Upper lobe of right lung (tissue), 1 donor: ENCODE measurements at regions not wholly inside any gene's neighbourhood (a gene's known extent, or its start where the extent isn't known, plus 50 kb on each side); places are given as distances from the start of the nearest gene placed in this dataset.

Source experiments
- ATAC-seq: fragments of 200-7000 bp; cut with Tn5 transposase; one replicate; pipeline ENCODE4 v1.9.1; 2020; ENCODE audit warnings: mild to moderate bottlenecking, moderate library complexity
- DNase-seq: peaks from one replicate; pipeline ENCODE4 v3.0.0-alpha.2; 2020
- H3K27ac ChIP-seq: fragments of 200-600 bp; one replicate; pipeline ENCODE4 v1.8.0; 2022
- H3K27me3 ChIP-seq: fragments of 200-600 bp; one replicate; pipeline ENCODE4 v1.8.0; 2022; ENCODE audit warnings: mild to moderate bottlenecking
- H3K36me3 ChIP-seq: fragments of 200-600 bp; one replicate; pipeline ENCODE4 v1.8.0; 2022
- H3K4me1 ChIP-seq: fragments of 200-600 bp; one replicate; pipeline ENCODE4 v1.8.0; 2022
- H3K4me3 ChIP-seq: fragments of 200-600 bp; one replicate; pipeline ENCODE4 v1.8.0; 2022; ENCODE audit warnings: mild to moderate bottlenecking
- H3K9me3 ChIP-seq: fragments of 200-600 bp; one replicate; pipeline ENCODE4 v1.8.0; 2022
- intact Hi-C: fragments of 100-400 bp; cut with DNase I; formaldehyde crosslinking; loops from one replicate; pipeline ENCODE4 v1.11.0; 2022
- TF ChIP-seq, protein P1 (sequence below): fragments of 200-600 bp; IDR thresholded peaks from one replicate; pipeline ENCODE4 v1.8.0; 2022; ENCODE audit warnings: antibody characterized with exemption
- donor health status: DM: no; HTN: yes; CAD: no; lungs with severe emphysema.

DNA sequence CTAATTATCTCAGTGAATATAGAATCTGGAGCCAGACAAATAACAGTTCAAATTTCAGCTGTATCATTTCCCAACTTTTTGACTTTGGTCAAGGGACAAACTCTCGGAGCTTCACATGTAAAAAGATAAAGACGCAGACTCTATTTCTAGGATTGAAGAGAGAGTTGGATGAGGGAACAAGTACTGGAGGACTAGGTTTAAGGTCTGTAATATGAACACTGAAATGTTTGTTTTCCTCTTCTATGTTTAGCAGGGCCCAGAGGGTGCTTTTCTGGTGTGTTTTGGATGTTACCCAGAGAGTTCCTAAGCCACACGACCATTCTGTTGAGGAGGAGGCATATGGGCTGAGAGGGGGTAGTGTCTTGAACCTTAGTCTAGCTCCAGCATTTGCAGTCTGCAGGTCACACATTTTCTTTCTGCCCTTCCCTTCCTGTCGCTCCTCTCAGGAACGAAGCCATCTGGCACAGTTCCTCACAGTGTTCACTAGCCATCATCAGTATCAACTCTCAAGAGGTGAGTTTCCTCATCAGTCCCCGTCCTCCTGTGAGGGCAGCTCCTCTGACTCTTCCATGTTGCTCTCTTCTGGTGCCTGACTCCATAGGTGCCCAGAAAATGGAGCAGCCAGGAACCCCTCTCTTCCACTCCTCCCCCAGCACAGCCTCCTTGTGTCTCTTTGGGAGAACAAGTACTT, 250.1 kb downstream of the SQOR start:
- H3K4me1 ChIP-seq = no peaks in the 10 kb centered on the region
- TF ChIP-seq, protein P1, sequence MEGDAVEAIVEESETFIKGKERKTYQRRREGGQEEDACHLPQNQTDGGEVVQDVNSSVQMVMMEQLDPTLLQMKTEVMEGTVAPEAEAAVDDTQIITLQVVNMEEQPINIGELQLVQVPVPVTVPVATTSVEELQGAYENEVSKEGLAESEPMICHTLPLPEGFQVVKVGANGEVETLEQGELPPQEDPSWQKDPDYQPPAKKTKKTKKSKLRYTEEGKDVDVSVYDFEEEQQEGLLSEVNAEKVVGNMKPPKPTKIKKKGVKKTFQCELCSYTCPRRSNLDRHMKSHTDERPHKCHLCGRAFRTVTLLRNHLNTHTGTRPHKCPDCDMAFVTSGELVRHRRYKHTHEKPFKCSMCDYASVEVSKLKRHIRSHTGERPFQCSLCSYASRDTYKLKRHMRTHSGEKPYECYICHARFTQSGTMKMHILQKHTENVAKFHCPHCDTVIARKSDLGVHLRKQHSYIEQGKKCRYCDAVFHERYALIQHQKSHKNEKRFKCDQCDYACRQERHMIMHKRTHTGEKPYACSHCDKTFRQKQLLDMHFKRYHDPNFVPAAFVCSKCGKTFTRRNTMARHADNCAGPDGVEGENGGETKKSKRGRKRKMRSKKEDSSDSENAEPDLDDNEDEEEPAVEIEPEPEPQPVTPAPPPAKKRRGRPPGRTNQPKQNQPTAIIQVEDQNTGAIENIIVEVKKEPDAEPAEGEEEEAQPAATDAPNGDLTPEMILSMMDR = no peak
- H3K4me3 ChIP-seq = no peak overlapping the region
- DNase-seq (no peak), ATAC-seq (peak; percentile 46)
- no peak overlapping the region for H3K27ac ChIP-seq
- intact Hi-C loops = no loop called here
- H3K9me3 ChIP-seq = no peaks in the 10 kb centered on the region
- no peaks in the 10 kb centered on the region for H3K27me3 ChIP-seq
- H3K36me3 ChIP-seq = no peaks in the 10 kb centered on the region

DNA sequence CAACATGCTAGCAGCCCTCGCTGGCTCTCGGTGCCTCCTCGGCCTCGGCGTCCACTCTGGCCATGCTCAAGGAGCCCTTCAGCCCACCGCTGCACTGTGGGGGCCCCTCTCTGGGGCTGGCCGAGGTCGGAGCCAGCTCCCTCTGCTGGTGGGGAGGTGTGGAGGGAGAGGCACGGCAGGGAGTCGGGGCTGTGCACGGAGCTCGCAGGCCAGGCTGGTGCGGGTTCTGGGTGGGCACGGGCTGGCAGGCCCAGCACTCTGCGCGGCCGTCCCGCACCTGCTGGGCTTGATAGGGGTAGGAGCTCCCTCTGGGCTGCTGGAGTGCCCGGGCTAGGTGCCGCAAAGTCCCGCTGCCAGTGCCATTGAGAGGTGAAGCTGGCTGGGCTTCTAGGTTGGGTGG, 251.0 kb downstream of the SQOR start:
- ATAC-seq = no peak
- TF ChIP-seq, protein P1 = no peak
- Histone ChIP-seq H3K9me3 (no peaks in the 10 kb centered on the region), H3K27ac (no peak overlapping the region), H3K4me3 (no peak overlapping the region), H3K27me3 (no peaks in the 10 kb centered on the region), H3K4me1 (no peaks in the 10 kb centered on the region), H3K36me3 (no peaks in the 10 kb centered on the region)
- intact Hi-C loops = no loop called here
- DNase-seq = no peak

GRCh38 chr15:45891766-45892165, 256.9 kb downstream of the SQOR start:
- DNase-seq (no peak), ATAC-seq (peak; percentile 70)
- TF ChIP-seq, protein P1 = no peak
- H3K4me1 ChIP-seq = no peaks in the 10 kb centered on the region
- intact Hi-C loops = no loop called here
- no peak overlapping the region for H3K4me3 ChIP-seq
- no peaks in the 10 kb centered on the region for H3K9me3 ChIP-seq
- H3K36me3 ChIP-seq = no peaks in the 10 kb centered on the region
- H3K27ac ChIP-seq = no peak overlapping the region
- H3K27me3 ChIP-seq = no peaks in the 10 kb centered on the region

DNA sequence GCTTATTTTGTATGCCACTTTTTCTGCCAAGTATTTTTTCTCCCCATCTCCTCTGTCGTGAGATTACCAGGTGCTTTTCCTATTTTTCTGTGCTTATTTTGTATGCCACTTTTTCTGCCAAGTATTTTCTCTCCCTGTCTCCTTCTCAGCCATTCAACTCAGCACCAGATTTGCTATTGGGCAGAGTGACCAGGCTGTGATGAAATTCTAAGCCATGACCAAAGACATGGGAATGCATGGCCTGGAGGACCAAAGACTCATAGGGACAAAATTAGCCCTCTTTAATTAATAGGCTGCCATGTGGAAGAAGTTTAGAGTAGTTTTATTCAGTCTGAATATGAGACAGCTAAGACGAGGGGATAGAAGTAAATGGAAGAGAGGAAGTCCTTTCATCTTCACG, 257.4 kb downstream of the SQOR start:
- H3K4me1 ChIP-seq = no peaks in the 10 kb centered on the region
- ATAC-seq (no peak), DNase-seq (no peak)
- intact Hi-C loops = no loop called here
- TF ChIP-seq, protein P1 = no peak
- H3K9me3 ChIP-seq = no peaks in the 10 kb centered on the region
- no peaks in the 10 kb centered on the region for H3K27me3 ChIP-seq
- no peak overlapping the region for H3K4me3 ChIP-seq
- H3K36me3 ChIP-seq = no peaks in the 10 kb centered on the region
- no peak overlapping the region for H3K27ac ChIP-seq

- no peaks in the 10 kb centered on the region for H3K36me3 ChIP-seq
- ATAC-seq (no peak), DNase-seq (no peak)
- no peaks in the 10 kb centered on the region for H3K4me1 ChIP-seq
- intact Hi-C loops = no loop called here
- H3K9me3 ChIP-seq = no peaks in the 10 kb centered on the region
- H3K4me3 ChIP-seq = no peak overlapping the region
- H3K27me3 ChIP-seq = no peaks in the 10 kb centered on the region
- H3K27ac ChIP-seq = no peak overlapping the region
- TF ChIP-seq, protein P1 = no peak
These were observed 268.5 kb downstream of the SQOR start for GRCh38 chr15:45903283-45903682.

- H3K9me3 ChIP-seq = no peaks in the 10 kb centered on the region
These were observed 269.2 kb downstream of the SQOR start for GRCh38 chr15:45904019-45904418.

More at GRCh38 chr15:45904019-45904418, 269.2 kb downstream of the SQOR start:
- Histone ChIP-seq H3K27ac (no peak overlapping the region), H3K36me3 (no peaks in the 10 kb centered on the region), H3K4me1 (no peaks in the 10 kb centered on the region), H3K4me3 (no peak overlapping the region), H3K27me3 (no peaks in the 10 kb centered on the region)
- TF ChIP-seq, protein P1 = no peak
- intact Hi-C loops = no loop called here
- DNase-seq (no peak), ATAC-seq (no peak)
